UCSD-AML1 (cell line): ENCODE measurements at regions not wholly inside any gene's neighbourhood (a gene's known extent, or its start where the extent isn't known, plus 50 kb on each side); places are given as distances from the start of the nearest gene placed in this dataset.

Experiments
- DNase-seq: peaks from one replicate; lab custom pipeline; 2025; ENCODE audit not compliant: unreplicated experiment; lab: John Stamatoyannopoulos, UW

DNA sequence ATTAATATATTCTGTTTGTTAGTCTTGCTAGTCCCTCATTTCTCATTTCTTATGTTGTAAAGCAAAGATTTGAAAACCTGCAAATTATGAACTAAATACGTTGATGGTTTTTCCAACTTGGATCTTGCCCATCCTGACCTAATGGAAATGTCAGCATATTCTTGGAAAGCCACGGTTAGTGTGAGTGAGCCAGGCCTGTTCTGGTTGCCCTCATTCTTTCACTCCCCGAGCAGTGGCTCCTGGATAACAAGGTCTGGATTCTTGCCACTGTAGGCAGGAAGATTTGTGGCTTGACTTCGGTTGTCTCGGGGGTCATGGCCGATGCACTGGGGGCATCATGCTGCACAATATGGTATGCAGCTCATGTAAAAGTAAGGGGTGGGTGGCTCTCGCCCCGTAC lies 359.1 kb downstream of the MEIS1 start:
- no peak for DNase-seq

DNA sequence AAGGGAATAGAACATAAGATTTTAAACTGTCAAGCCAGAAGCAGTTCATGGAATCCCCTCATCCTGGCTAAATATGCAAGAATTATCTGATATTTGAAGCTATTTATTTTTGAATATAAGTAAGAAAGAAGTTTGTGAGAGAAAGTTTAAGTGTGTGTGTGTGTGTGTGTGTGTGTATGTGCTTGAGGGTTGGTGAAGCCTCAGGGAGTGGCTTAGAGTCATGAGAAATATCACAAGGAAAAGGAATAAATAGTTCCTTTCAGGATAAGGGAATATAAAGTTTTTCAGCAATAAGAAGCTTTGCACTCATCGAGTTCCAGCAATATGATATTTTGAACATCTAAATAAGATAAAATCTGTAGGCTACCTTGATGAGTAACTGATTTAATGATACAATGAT lies 359.6 kb downstream of the MEIS1 start:
- DNase-seq: no peak

DNA sequence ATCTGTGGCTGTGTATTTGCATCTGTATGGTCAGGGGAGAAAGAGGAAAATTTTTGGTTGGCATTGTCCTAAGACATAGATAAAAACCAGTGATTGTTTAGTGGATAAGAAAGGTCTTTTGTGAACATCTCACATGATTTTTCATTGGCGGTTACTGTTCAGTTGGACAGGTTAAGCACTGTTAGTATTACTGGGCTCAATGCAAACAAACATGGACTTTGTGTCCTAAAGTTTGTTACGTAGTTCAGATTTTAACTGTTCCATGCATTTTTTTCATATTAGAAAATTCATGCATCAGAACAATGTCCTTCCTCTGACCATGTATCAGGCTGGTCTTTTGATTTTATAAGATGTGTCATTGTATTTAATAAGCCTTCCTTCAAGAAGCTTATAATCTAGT lies 368.0 kb downstream of the MEIS1 start:
- no peak for DNase-seq

DNA sequence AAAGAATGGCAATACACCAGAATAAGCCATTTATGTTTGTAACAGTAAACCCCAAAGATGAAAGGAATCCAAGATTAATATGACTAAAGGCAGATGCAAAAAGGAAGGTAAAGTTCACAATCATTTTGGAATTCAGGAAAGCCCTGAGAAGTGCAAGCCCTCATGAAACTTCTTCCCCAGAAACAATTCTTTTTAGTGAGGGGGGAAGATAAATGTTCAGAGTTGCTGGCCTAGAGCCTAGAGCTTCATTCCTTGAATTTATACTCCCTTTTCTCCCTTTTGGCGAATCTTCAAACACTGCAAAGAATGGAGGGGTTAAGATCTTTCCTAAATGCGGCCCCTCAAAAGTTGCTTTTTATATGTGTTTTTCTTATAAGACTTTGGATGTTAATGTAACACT lies 368.8 kb downstream of the MEIS1 start:
- DNase-seq: no peak

DNA sequence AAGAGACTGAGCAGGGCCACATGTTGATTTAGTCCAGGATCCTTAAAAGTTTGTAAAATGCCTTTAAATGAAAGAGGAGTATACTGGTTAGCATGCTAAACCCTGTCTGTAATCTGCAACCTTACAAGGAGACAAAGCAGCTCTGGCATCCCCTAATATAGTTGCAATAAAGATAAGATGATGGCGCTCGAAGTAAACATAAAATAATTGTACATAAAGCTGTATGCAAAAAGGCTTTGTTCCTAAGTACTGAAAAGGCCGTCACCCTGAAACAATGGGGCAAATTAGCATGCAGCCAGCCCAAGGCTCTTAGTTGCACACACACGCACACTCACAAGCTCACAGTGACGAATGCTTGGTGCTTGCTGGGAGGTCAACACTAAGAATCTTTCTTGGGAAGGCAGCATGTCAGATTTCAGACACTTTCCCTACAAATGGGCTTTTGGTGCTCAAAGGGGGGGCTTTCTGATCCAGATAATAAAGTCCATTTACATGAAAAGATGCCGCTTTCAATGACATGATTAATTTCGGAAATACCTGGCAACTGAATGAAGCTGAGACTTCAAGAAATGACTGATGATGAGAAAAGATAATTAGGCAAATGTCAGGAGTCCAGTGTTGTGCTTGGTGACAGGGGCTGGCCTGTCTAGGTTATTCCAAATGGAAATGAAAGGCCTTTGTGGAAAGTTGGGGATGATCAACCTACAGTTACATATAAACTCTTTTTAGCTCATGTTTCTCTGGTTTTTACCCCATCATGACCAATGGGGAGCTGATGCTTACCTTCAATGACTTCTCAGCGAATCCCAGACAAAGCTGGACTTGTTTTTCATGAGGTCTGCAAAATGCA lies 370.3 kb downstream of the MEIS1 start:
- no peak for DNase-seq

DNA sequence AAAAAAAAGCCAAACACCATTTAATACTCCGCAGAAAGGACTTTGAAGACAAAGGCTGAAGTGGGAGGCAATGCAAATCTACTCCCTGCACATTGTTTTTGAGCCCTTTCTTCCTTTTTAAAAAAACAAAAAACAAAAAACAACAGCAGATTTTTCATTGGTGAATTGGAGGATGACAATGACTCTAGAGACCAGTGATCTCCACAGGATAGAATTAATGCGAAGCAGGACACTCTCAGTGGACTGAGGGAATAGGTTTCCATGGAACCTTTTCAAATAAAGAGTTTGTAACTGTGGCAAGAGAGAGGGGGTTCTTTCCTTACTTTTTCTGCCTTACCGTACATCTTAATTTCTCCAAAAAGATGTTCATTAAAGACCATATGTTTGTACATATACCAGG lies 371.0 kb downstream of the MEIS1 start:
- DNase-seq: no peak

DNA sequence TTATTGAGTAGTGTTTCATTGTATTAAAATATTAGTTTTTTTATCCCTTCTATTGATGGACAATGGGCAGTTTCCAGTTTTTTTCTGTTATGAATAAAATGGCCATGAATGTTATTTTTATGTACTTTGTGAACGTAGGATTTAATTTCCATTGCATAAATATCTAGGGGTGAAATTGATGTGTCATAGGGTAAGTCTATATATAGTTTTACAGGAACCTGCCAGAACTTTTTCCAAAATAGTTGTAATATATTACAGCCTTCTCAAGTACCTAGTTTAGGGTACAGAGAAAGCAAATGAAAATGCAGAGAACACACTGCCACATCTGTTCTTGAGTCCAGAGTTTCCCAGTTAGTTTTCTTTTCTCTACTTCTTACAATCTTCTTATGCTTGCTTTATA lies 378.6 kb downstream of the MEIS1 start:
- no peak for DNase-seq

DNA sequence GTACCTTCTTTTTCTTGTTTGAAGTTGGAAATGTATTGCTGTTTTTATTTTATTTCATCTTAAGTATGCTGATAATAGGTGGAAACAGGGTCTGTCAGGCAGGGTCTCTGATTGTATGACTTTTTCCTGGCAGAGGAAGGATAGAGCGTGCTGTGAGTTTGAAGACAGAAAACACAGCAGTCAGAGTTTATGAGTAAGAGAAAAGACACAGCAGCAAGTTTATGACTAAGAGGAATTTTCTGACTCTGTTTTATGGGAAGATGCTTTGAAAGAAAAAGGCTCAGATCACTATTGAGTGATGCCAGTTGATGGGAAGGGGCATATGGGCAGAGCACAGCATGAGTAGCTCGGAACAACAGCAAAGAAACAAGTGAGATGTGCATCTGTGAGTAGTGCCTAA lies 379.1 kb downstream of the MEIS1 start:
- no peak for DNase-seq

DNA sequence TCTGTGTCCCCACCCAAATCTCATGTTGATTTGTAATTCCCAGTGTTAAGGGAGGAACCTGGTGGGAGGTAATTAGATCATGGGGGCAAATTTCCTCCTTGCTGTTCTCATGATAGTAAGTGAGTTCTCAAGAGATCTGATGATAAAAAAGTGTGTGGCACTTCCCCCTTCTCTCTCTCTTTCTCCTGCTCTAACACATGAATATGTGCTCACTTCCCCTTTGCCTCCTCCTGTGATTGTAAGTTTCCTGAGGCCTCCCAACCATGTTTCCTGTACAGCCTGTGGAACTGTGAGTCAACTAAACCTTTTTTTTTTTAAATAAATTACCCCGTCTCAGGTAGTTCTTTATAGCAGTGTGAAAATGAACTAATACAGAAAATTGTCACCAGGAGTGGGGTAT lies 380.0 kb downstream of the MEIS1 start:
- no peak for DNase-seq

DNA sequence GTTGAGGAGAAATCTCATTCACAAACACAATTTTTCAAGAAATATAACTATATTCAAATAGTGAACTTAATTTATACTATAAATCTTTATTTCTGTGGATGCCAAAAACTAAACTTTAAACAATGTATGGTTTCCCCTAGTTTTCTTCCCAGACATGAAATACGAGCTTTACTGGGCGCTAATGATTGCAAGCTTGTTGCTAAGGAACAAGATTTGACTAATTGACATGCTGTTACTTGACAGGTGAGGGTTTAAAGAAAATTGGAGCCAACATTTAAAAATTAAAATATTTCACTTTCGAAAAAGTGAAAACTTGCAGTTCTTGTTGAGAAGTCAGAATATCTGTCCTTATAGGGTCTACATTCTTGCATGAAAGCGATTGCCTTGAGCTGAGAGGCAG lies 381.0 kb downstream of the MEIS1 start:
- DNase-seq: no peak

DNA sequence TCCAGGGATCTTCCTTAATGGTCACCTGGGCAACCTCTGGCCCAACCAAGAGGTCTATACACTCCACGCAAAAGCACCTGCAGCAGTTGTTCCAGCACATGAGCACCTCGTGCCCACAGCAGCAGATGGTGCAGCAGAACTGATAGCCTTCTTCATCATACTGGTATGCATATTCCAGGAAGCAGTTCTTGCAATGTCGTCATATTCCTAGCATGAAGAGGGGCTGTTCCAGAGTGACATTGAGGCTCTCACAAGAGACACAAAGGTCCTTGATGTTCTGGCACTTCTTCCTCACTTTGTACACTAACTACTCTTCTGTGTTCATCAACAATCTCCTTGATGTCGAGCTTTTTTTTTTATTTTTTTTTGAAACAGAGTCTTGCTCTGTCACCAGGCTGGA lies 386.2 kb downstream of the MEIS1 start:
- DNase-seq: no peak

DNA sequence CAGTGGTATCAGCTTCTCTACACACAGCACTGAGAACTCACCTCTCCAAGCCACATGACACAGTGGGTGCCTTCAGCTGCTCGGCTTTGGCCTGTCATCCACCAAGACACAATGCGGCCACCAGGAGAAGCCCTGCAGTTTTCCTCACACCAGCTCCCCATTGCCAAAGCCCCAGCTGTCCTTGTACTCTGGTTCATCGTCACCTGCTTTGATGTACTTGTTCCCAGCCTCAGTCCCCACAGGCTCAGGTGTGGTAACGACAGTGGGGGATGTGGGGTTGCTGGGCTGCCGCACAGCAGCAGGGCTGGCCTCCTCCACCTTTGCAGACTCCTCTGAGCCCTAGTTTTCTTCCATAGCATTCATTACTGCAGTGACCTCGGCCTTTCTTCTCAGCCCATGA lies 387.3 kb downstream of the MEIS1 start:
- no peak for DNase-seq

DNA sequence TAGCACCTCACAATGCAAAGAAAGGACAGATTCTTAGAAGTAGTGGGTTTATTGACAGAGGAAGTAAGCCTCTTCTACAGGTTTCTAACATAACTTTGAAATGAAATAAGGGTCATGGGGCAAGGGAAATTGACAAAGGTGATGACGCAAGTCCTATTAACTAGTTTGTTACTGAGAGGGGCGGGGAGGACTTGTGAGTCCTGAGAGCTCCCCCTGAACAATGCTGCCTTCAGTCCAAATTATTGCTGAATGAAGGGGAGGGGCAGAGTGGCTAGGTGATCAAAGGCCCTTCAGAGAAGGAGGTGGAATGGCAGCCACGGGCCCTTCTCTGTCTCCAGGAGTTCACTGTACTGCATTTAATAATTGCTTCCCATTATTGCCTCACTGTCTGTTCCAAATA lies 390.0 kb downstream of the MEIS1 start:
- no peak for DNase-seq

DNA sequence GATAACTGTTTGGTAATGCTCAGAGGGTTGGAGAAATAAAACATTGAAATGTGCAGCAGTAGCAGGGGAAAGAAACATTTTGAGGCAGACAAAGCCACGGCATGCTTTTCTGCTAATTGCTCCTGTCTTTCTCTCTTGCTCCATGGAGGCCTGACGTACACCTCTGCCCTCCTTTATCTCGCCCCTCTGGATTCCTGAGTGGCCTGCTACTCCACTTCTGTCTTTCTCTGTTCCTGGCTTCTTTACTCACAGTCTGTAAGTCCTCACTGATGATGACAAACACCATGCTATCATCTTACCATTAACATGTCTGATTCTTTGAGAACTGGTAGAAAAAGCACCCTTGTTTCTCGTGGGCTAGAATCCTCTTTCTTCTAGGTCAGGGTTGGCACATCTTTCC lies 392.9 kb downstream of the MEIS1 start:
- no peak for DNase-seq

DNA sequence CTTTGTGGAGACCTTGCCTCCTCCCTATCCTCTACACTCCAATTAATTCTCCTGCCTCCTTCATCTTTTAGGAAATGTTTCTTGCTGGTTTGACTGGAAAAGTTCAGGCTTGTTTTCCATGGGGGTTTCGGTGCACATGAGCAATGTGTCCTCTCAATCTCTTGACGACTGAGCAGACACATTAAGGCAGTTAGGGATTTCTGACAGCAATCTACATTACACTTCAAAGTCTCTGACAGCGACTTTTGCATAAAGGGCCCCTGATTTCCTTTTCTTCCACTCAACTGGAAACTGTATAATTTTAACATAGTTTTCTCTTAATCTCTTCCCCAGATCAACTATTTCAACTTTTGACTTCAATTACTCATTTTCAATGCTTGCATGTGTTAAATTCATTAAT lies 394.0 kb downstream of the MEIS1 start:
- DNase-seq: no peak

DNA sequence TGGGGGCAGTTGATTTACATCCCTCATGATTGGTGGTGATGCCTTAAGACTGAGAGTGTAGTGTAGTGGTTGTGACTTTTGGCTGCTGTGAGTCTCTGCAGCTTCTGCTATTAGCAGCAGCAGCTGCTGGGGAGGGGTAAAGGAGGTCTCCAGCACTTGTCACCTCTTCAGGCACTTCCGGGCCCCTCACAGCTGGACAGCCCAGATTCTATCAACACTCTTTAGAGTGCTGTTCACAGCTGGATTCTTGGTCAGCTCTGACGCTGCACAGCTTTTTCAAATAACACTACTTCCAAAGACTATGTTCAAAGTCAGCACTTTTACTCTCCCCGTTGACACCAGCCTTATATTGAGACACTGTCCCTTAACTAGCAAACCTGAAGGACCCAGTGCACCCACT lies 396.0 kb downstream of the MEIS1 start:
- DNase-seq: no peak

DNA sequence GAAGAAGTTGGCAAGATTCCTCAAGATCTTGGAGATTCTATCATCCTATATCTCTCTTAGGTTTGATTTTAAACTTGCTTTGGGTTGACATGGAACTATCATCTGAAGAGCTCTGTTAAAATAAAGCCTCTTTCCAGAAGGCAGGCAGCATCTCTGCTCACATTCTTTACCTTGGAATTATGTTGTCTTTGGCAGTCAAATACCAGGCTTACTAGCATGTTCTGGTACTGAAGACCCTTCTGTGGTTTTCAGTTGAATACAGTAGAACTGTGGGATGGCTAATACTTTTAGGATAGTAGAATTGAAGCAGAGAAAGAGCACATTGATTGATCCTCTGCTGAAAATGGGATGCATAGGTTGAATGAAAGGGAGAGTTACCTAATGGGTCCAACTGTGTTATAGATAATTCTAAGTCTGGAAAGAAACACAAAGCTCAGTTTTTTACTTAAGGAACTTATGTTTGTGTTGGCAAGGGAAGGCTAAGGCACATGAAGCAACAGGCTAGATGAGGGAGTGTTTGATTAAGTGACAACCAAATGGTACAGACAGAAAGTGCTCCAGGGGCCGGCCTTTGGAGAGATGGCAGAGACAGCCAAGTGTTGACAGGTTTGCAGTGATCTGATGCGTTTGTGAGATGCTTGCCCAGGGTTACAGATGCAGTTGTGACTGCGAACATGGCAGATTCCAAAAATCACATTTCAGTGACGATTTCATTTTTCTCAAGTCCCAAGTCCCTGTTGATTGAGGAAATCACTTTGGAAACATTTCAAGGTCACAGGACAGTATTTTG lies 397.9 kb downstream of the MEIS1 start:
- no peak for DNase-seq

DNA sequence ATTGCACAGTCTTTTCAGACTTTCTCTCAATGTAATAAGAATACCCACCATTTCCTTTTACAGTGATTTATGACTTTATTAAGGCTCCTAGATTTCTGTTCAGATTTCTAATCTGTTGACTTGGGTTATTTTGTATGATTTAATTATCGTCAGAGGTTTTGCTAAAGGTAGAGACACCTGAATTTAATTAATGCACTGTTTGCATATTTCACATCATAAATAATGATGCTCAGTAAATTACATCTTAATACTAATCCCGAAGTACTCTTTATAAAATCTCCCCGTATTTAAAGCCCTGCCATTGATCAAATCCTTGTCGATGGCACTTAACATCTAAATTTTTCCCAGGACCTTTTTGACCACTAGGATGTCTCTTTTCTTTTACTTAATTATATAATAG lies 399.9 kb downstream of the MEIS1 start:
- DNase-seq: no peak

DNA sequence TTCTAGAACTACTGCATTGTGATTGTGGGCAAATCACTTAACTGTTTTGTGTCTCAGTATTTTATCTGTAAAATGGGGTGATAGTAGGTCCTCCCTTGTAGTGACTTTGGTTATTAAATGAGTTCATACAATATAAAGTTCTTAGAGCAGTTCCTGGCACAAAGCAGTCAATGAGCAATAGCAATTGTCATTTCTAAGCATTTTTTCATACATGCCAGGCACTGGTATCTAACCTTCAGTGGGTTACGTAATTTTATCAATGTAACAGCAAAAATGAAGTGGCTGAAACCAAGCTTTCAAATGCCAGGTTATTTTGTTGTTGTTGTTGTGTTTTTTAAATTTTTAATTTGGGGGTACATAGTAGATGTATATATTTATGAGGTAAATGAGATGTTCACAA lies 401.9 kb downstream of the MEIS1 start:
- no peak for DNase-seq

DNA sequence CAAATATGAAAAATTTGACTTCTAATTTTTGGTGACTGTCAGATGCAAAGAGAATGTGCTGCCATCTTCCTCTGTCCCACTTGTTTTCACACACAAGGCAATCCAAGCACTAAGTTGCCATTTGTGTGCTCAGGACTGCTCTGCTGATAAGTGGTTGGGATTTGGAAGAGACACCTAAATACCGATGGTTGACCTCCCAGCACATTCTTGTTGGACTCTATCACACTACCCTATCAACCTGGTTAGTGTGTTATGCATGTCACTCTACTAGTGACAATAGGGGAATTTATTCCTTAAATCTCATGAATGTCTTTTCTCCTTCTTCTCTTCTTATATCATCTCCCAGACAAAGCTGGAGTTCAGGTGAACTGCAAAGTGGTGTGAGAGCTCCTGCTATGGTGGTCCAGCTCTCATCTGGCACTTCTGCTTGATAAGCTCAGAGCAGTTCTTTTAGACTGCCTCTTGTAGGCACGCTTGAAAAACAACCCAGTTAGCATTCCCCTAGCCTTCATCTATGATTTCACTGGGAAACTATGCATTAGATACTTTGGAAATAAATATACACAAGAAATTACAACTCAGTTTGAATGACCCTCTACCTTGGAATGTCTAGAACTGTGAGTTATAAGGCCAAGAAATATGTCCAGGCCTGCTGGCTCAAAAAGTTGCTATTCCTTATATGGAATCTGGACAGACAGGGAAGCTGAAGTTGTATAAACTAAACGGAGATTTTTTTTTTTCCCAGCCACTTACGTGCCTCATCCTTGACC lies 404.8 kb downstream of the MEIS1 start:
- no peak for DNase-seq

DNA sequence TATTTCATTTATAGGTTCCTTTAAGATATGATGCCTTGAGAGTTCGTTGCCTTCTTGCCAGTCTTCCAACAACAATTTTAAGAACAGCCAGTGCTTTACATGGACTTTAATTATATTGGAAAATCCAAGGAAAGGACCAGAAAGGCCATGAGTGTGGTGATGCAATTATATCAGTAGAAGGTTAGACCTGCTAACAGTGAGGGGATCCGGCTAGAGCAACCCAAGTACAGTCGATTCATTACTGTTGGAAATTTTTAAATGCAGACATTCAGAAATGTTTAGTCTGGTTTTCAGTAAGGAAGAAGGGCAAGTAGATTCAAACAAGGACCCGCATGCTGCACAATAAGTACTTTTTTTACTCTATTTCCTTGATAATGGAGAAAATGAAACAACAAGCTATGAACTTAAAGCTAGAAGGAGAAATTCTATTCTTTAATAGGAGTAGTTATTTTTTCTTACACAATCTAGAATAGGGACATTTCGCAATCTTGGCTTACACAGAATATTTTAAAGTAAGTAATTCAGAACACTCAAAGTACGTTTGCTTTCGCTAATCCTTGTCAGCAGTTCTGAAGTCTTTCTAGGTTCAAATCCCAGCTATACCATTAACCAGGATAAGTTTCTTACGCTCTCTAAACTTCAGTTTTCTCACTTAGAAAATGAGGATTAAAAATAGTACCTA lies 405.5 kb downstream of the MEIS1 start:
- DNase-seq: no peak
